ENCODE measurements at regions not wholly inside any gene's neighbourhood (a gene's known extent, or its start where the extent isn't known, plus 50 kb on each side); places are given as distances from the start of the nearest gene placed in this dataset.

DNA sequence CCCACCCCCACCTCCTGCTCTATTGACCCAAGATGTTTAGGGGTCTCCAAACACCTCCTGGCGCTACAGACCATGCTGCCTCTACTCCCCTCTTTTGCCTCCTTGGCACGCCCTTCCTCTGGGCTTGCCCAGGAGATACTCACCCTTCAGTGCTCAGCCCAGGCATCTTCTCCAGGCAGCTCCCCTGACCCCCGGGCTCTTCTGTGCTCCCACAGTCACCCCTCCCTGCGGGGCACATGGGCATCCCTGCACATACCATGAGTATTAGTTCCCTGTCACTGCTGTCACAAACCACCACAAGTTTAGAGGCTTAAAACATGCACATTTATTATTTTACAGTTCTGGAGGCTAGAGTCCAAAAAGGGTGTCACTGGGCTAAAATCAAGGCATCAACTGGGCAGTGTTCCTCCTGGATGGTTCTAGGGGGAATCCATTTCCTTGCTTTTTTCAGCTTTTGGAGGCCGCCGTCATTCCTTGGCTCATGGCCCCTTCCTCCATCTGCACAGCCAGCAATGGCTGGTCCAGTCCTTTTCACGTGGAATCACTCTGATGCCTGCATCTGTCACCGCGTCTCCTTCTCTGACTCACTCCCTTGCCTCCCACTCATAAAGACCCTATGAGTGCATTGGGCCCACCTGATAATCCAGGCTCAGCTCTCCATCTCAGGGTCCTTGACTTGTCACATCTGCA lies 230.4 kb upstream of the COPS8 start:
- 46% methylated on average over 9 of the region's 9 CpGs for WGBS (ENCODE audit: low lambda C conversion rate)
- FAIRE-seq (no peak), ATAC-seq (no peak), DNase-seq (ENCODE audit: low spot score) (no peak)
- H2AFZ ChIP-seq (ENCODE audit: low read length) = no peak overlapping the region
- H3K4me3 ChIP-seq (replicated peaks in 1 of 3; ENCODE audit: insufficient read depth in 1 of 3, low read depth in 2 of 3, low read length in 3 of 3) = no peak overlapping the region
- H3K4me1 ChIP-seq (ENCODE audit: insufficient read depth, low read length) = no peaks in the 10 kb centered on the region
- no peak overlapping the region for H3K4me2 ChIP-seq (ENCODE audit: low read depth, low read length)
- H3K9me3 ChIP-seq (ENCODE audit: low read length) = no peaks in the 10 kb centered on the region
- no peak overlapping the region for H3K9ac ChIP-seq (ENCODE audit: insufficient read depth, low read depth, low read length)
- no TSS peak for BruUV-seq (replicated peaks)
- H4K20me1 ChIP-seq (ENCODE audit: insufficient read depth, low read length) = no peaks in the 10 kb centered on the region
- TF ChIP-seq, protein P1, sequence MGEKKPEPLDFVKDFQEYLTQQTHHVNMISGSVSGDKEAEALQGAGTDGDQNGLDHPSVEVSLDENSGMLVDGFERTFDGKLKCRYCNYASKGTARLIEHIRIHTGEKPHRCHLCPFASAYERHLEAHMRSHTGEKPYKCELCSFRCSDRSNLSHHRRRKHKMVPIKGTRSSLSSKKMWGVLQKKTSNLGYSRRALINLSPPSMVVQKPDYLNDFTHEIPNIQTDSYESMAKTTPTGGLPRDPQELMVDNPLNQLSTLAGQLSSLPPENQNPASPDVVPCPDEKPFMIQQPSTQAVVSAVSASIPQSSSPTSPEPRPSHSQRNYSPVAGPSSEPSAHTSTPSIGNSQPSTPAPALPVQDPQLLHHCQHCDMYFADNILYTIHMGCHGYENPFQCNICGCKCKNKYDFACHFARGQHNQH (CRISPR knock-in tag; IDR thresholded peaks at IDR 0.05) = no peak
- TF ChIP-seq, protein P2, sequence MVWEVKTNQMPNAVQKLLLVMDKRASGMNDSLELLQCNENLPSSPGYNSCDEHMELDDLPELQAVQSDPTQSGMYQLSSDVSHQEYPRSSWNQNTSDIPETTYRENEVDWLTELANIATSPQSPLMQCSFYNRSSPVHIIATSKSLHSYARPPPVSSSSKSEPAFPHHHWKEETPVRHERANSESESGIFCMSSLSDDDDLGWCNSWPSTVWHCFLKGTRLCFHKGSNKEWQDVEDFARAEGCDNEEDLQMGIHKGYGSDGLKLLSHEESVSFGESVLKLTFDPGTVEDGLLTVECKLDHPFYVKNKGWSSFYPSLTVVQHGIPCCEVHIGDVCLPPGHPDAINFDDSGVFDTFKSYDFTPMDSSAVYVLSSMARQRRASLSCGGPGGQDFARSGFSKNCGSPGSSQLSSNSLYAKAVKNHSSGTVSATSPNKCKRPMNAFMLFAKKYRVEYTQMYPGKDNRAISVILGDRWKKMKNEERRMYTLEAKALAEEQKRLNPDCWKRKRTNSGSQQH (CRISPR knock-in tag; IDR thresholded peaks at IDR 0.05; ENCODE audit: low read depth) = no peak
- TF ChIP-seq NR1H2 (CRISPR knock-in tag; IDR thresholded peaks at IDR 0.05; ENCODE audit: borderline replicate concordance, low read depth) (no peak), CC2D1A (CRISPR knock-in tag; IDR thresholded peaks at IDR 0.05) (no peak), ONECUT2 (CRISPR knock-in tag; IDR thresholded peaks at IDR 0.05) (no peak), SUZ12 (IDR thresholded peaks at IDR 0.05; ENCODE audit: low read depth, low read length) (no peak), ZBTB20 (CRISPR knock-in tag; IDR thresholded peaks at IDR 0.05; ENCODE audit: borderline replicate concordance, low read depth) (no peak), ZNF672 (CRISPR knock-in tag; IDR thresholded peaks at IDR 0.05) (no peak), ZNF841 (CRISPR knock-in tag; IDR thresholded peaks at IDR 0.05; ENCODE audit: borderline replicate concordance) (no peak)
- TF ChIP-seq, protein P3, sequence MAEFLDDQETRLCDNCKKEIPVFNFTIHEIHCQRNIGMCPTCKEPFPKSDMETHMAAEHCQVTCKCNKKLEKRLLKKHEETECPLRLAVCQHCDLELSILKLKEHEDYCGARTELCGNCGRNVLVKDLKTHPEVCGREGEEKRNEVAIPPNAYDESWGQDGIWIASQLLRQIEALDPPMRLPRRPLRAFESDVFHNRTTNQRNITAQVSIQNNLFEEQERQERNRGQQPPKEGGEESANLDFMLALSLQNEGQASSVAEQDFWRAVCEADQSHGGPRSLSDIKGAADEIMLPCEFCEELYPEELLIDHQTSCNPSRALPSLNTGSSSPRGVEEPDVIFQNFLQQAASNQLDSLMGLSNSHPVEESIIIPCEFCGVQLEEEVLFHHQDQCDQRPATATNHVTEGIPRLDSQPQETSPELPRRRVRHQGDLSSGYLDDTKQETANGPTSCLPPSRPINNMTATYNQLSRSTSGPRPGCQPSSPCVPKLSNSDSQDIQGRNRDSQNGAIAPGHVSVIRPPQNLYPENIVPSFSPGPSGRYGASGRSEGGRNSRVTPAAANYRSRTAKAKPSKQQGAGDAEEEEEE (CRISPR knock-in tag; IDR thresholded peaks at IDR 0.05; ENCODE audit: borderline replicate concordance) = no peak
- TF ChIP-seq, protein P4, sequence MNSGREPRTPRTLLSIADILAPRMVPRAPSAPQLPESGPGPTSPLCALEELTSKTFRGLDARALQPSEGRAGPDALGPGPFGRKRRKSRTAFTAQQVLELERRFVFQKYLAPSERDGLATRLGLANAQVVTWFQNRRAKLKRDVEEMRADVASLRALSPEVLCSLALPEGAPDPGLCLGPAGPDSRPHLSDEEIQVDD (CRISPR knock-in tag; IDR thresholded peaks at IDR 0.05; ENCODE audit: borderline replicate concordance) = no peak
- no peak overlapping the region for H3K27ac ChIP-seq (ENCODE audit: extremely low read length, insufficient read depth, low read length)
- ChIA-PET POLR2A (no interaction called here), CTCF (ENCODE audit: low intra/inter-chr PET ratio, low total read pairs) (no interaction called here)
- intact Hi-C loops (cut with micrococcal nuclease; ENCODE audit: unreplicated experiment) = no loop called here
- no peaks in the 10 kb centered on the region; a peak in 1 of 5 replicates for H3K27me3 ChIP-seq (ENCODE audit: control insufficient read depth in 1 of 2, insufficient read depth in 2 of 2, low read length in 2 of 2)
- no peaks in the 10 kb centered on the region for H3K36me3 ChIP-seq (replicated peaks in 1 of 2; ENCODE audit: control insufficient read depth in 1 of 2, insufficient read depth in 2 of 2, low read length in 2 of 2)
- in situ Hi-C loops (cut with HindIII; ENCODE audit: extremely low pct_ligation_motif_present, low pct_unique_long_range_greater_than_20kb) = no loop called here
- H3K79me2 ChIP-seq (ENCODE audit: insufficient read depth, low read length) = no peaks in the 10 kb centered on the region

Data from HepG2 (cell line).